ENCODE measurements at regions not wholly inside any gene's neighbourhood (a gene's known extent, or its start where the extent isn't known, plus 50 kb on each side); places are given as distances from the start of the nearest gene placed in this dataset.

- no peaks in the 10 kb centered on the region for H3K4me1 Mint-ChIP-seq
- no peak overlapping the region for H3K27ac Mint-ChIP-seq
- DNase-seq: no peak
- no peaks in the 10 kb centered on the region for H3K9me3 ChIP-seq (ENCODE audit: control insufficient read depth, low read length, poor library complexity, severe bottlenecking)
- no peak for ATAC-seq
- H3K4me3 Mint-ChIP-seq: no peak overlapping the region
- no peaks in the 10 kb centered on the region for H3K27me3 Mint-ChIP-seq
- H3K36me3 Mint-ChIP-seq (ENCODE audit: low read depth): peaks cover 2% of the 10 kb centered on the region
Measured at GRCh38 chr12:58509116-58509885, 411.0 kb downstream of the LRIG3 start.

- Mint-ChIP-seq H3K4me1 (no peaks in the 10 kb centered on the region), H3K27ac (no peak overlapping the region), H3K36me3 (ENCODE audit: low read depth) (no peaks in the 10 kb centered on the region), H3K4me3 (no peak overlapping the region), H3K27me3 (no peaks in the 10 kb centered on the region)
- H3K9me3 ChIP-seq (ENCODE audit: control insufficient read depth, low read length, poor library complexity, severe bottlenecking): peaks cover 3% of the 10 kb centered on the region
- ATAC-seq (no peak), DNase-seq (no peak)
Measured at GRCh38 chr12:58513301-58513834, 406.9 kb downstream of the LRIG3 start.

GRCh38 chr12:58513852-58514251 lies 406.5 kb downstream of the LRIG3 start:
- ATAC-seq: no peak
- no peak overlapping the region for H3K27ac Mint-ChIP-seq
- H3K4me1 Mint-ChIP-seq: no peaks in the 10 kb centered on the region
- H3K27me3 Mint-ChIP-seq: no peaks in the 10 kb centered on the region
- H3K9me3 ChIP-seq (ENCODE audit: control insufficient read depth, low read length, poor library complexity, severe bottlenecking): peaks cover 3% of the 10 kb centered on the region
- DNase-seq: no peak
- H3K4me3 Mint-ChIP-seq: no peak overlapping the region
- no peaks in the 10 kb centered on the region for H3K36me3 Mint-ChIP-seq (ENCODE audit: low read depth)

- no peaks in the 10 kb centered on the region for H3K36me3 Mint-ChIP-seq (ENCODE audit: low read depth)
- H3K4me1 Mint-ChIP-seq: no peaks in the 10 kb centered on the region
- H3K9me3 ChIP-seq (ENCODE audit: control insufficient read depth, low read length, poor library complexity, severe bottlenecking): peaks cover 3% of the 10 kb centered on the region
- ATAC-seq (no peak), DNase-seq (no peak)
- H3K27ac Mint-ChIP-seq: no peak overlapping the region
- no peak overlapping the region for H3K4me3 Mint-ChIP-seq
- no peaks in the 10 kb centered on the region for H3K27me3 Mint-ChIP-seq
Measured at GRCh38 chr12:58519839-58520238, 400.5 kb downstream of the LRIG3 start.

GRCh38 chr12:58521152-58521551 lies 399.2 kb downstream of the LRIG3 start:
- H3K9me3 ChIP-seq (ENCODE audit: control insufficient read depth, low read length, poor library complexity, severe bottlenecking): peaks cover 3% of the 10 kb centered on the region
- ATAC-seq: no peak

GRCh38 chr12:58521796-58522195 lies 398.5 kb downstream of the LRIG3 start:
- no peak for DNase-seq

More at GRCh38 chr12:58521152-58521551, 399.2 kb downstream of the LRIG3 start:
- no peaks in the 10 kb centered on the region for H3K36me3 Mint-ChIP-seq (ENCODE audit: low read depth)
- H3K4me3 Mint-ChIP-seq: no peak overlapping the region
- DNase-seq: no peak
- no peak overlapping the region for H3K27ac Mint-ChIP-seq
- no peaks in the 10 kb centered on the region for H3K4me1 Mint-ChIP-seq
- H3K27me3 Mint-ChIP-seq: no peaks in the 10 kb centered on the region

GRCh38 chr12:58523360-58523759 lies 396.9 kb downstream of the LRIG3 start:
- H3K9me3 ChIP-seq (ENCODE audit: control insufficient read depth, low read length, poor library complexity, severe bottlenecking): no peaks in the 10 kb centered on the region
- no peak for DNase-seq
- Mint-ChIP-seq H3K36me3 (ENCODE audit: low read depth) (no peaks in the 10 kb centered on the region), H3K4me3 (no peak overlapping the region), H3K27ac (no peak overlapping the region), H3K27me3 (no peaks in the 10 kb centered on the region), H3K4me1 (no peaks in the 10 kb centered on the region)
- ATAC-seq: no peak

More at GRCh38 chr12:58521796-58522195, 398.5 kb downstream of the LRIG3 start:
- H3K4me1 Mint-ChIP-seq: no peaks in the 10 kb centered on the region
- no peak overlapping the region for H3K4me3 Mint-ChIP-seq
- no peaks in the 10 kb centered on the region for H3K27me3 Mint-ChIP-seq
- no peak for ATAC-seq
- no peaks in the 10 kb centered on the region for H3K36me3 Mint-ChIP-seq (ENCODE audit: low read depth)
- H3K9me3 ChIP-seq (ENCODE audit: control insufficient read depth, low read length, poor library complexity, severe bottlenecking): peaks cover 3% of the 10 kb centered on the region
- H3K27ac Mint-ChIP-seq: no peak overlapping the region

DNA sequence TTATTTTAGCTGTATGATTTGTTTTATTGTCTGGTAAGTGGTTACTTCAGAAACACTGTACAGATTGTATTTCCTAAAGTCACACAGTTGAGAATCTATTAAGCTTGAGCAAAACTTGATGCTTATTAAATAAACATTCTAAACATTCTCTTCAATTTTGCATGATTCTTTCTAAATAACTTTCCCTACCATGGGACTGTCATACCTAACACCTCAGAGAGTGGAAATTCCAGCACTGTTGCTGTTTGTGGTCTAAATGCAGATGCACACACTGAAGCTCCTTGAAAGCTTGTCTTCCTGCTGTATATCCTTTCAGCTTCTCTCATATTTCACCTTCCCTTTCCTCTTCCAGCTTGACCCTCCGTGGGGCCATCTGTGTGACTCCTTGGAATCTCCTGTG lies 392.0 kb downstream of the LRIG3 start:
- no peak overlapping the region for H3K4me3 Mint-ChIP-seq
- H3K36me3 Mint-ChIP-seq (ENCODE audit: low read depth): peaks cover 2% of the 10 kb centered on the region
- ATAC-seq: no peak
- no peak for DNase-seq
- H3K9me3 ChIP-seq (ENCODE audit: control insufficient read depth, low read length, poor library complexity, severe bottlenecking): no peaks in the 10 kb centered on the region
- peaks cover 4% of the 10 kb centered on the region for H3K27me3 Mint-ChIP-seq
- H3K4me1 Mint-ChIP-seq: no peaks in the 10 kb centered on the region
- H3K27ac Mint-ChIP-seq: no peak overlapping the region

DNA sequence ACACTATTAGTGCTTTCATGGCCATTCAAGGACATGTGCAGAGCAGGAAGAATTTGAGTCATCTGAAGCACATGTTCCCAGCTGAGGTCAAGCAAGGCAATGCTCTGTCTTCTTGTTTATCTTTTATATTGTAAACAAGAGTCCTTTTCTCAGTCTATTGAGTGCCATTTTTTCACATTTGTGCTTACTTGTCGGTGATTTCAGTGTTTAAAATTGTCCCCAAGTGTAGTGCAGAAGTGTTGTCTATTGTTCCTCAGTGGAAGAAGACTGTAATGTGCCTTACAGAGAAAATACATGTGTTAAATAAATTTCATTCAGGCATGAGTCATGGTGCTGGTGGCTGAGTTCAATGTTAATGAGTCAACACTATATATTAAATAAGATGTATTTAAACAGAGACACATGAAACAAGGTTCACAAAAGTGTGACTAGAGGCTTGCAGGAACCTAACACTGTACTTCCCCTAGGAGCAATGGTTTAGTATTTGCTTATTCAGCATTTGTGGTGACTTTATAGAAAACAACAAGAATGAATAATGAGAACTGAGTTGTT lies 391.1 kb downstream of the LRIG3 start:
- Mint-ChIP-seq H3K4me3 (no peak overlapping the region), H3K36me3 (ENCODE audit: low read depth) (peaks cover 2% of the 10 kb centered on the region), H3K4me1 (no peaks in the 10 kb centered on the region), H3K27me3 (peaks cover 4% of the 10 kb centered on the region), H3K27ac (no peak overlapping the region)
- ATAC-seq: no peak
- no peaks in the 10 kb centered on the region for H3K9me3 ChIP-seq (ENCODE audit: control insufficient read depth, low read length, poor library complexity, severe bottlenecking)
- DNase-seq: no peak

DNA sequence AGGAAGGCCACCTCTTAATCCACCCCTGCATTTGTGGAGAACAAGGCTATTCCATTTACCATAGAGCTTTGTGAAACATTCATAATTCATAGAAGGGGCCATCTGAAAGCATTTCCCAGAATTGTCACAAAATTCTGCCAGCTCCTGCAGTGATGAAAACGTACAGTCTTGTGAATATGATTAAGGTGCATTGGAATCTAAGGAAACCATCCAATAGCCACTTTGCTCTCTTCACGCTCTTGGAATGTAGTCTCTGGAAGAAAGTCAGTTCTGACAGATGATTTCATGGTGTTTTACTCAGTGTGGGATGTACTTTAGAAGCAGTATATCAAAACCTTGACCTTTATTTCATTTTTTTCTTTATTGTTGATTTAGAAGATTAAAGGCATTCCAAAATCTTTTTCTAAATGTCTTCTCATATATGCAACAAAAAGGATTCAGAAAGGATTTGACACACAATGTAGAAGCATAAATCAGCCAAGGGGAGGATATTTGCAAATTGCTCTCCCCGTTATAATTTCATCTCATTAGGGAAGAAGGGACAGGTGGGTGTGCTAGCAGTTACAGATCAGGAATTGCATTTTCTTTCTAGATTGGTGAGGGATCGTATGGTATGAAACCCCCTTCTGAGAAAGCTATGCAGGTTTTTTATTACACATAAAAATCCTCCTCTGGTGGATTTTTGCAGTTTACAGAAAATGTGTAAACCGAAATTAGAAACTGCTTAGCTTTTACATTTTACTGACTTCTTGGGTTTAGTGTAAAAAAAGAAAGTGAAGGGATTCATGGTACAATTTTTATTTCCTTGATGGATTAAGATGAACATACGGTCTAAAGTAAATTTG lies 390.2 kb downstream of the LRIG3 start:
- Mint-ChIP-seq H3K4me1 (no peaks in the 10 kb centered on the region), H3K27ac (no peak overlapping the region), H3K27me3 (peaks cover 4% of the 10 kb centered on the region), H3K4me3 (no peak overlapping the region), H3K36me3 (ENCODE audit: low read depth) (peaks cover 2% of the 10 kb centered on the region)
- DNase-seq (no peak), ATAC-seq (no peak)
- no peaks in the 10 kb centered on the region for H3K9me3 ChIP-seq (ENCODE audit: control insufficient read depth, low read length, poor library complexity, severe bottlenecking)

DNA sequence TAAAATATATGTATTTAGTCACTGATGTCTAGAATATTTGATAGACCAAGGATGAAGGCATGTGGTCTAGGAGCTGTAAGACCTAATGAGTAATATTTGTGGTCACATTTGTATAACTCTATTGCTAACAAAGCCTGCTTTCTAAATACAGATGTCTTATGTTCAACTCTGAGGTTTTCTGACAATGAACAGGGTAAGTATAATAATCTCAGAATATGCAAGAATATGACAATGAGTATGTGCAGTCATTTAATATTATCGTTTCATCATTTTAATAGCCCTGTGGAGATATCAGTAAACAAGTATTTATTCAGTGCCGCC lies 389.6 kb downstream of the LRIG3 start:
- no peak overlapping the region for H3K27ac Mint-ChIP-seq
- no peak for ATAC-seq
- peaks cover 2% of the 10 kb centered on the region for H3K36me3 Mint-ChIP-seq (ENCODE audit: low read depth)
- no peak overlapping the region for H3K4me3 Mint-ChIP-seq
- H3K27me3 Mint-ChIP-seq: peaks cover 4% of the 10 kb centered on the region
- no peak for DNase-seq
- no peaks in the 10 kb centered on the region for H3K4me1 Mint-ChIP-seq
- H3K9me3 ChIP-seq (ENCODE audit: control insufficient read depth, low read length, poor library complexity, severe bottlenecking): no peaks in the 10 kb centered on the region

GRCh38 chr12:58532855-58533608 lies 387.3 kb downstream of the LRIG3 start:
- H3K27ac Mint-ChIP-seq: no peak overlapping the region
- H3K4me3 Mint-ChIP-seq: no peak overlapping the region

DNA sequence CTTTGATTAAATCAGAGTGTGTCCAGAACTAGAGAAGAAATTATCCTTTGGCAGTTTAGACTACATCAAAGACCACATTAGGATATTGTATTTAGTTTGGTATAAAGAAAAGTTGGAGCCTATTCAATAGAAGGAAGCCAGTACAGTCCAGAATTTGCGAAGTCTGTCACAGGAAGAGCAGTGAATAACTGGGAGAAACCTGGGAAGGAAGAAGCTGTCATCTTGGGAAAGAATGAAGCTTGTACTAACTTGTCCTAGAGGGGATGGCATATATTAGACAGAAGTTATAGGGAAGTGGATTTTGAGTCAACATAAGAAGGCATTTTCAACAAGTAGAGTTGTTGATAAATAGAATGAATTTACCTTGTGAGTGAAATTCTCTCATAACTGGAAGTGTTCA lies 386.7 kb downstream of the LRIG3 start:
- Mint-ChIP-seq H3K27ac (no peak overlapping the region), H3K4me3 (no peak overlapping the region), H3K36me3 (ENCODE audit: low read depth) (peaks cover 2% of the 10 kb centered on the region), H3K4me1 (no peaks in the 10 kb centered on the region), H3K27me3 (peaks cover 8% of the 10 kb centered on the region)
- DNase-seq (no peak), ATAC-seq (no peak)
- no peaks in the 10 kb centered on the region for H3K9me3 ChIP-seq (ENCODE audit: control insufficient read depth, low read length, poor library complexity, severe bottlenecking)

More at GRCh38 chr12:58532855-58533608, 387.3 kb downstream of the LRIG3 start:
- peaks cover 2% of the 10 kb centered on the region for H3K36me3 Mint-ChIP-seq (ENCODE audit: low read depth)
- H3K9me3 ChIP-seq (ENCODE audit: control insufficient read depth, low read length, poor library complexity, severe bottlenecking): no peaks in the 10 kb centered on the region
- H3K27me3 Mint-ChIP-seq: peaks cover 4% of the 10 kb centered on the region
- DNase-seq (no peak), ATAC-seq (no peak)
- H3K4me1 Mint-ChIP-seq: no peaks in the 10 kb centered on the region
